Lower leg skin (tissue), 3 donors: ENCODE measurements at regions not wholly inside any gene's neighbourhood (a gene's known extent, or its start where the extent isn't known, plus 50 kb on each side); places are given as distances from the start of the nearest gene placed in this dataset.

Source experiments
- POLR2A ChIP-seq, 2 donors: fragments of 450-650 bp; IDR thresholded peaks; one replicate each; pipeline ENCODE4 v1.6.1; 2016 to 2017; ENCODE audit warnings: antibody characterized with exemption in 2 of 2, mild to moderate bottlenecking in 1 of 2, moderate library complexity in 1 of 2
- TF ChIP-seq, protein P1 (sequence below), 3 donors: fragments of 450-650 bp; IDR thresholded peaks; one replicate each; pipeline ENCODE4 v1.5.1; 2016; ENCODE audit warnings: antibody characterized with exemption in 3 of 3, mild to moderate bottlenecking in 3 of 3, moderate library complexity in 2 of 3

DNA sequence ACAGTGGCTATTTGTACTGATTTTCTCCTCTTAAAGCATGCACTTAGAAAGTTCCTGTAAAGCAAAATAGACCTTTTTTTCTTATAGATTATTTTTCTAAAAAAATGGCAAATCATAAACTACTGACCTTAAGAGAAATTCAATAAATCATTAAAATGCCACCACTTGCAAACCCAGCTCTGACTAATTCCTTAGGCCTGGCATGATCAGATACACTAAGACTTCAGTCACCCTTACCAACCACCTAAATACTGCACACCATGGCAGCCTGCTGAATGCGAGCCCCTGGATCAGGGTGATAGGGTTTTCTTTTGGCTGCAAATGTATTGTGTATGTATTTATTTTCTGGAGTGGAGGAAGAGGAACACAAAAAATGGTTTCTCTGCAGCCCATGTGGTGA lies 370.6 kb upstream of the TBL1XR1 start:
- TF ChIP-seq, protein P1, sequence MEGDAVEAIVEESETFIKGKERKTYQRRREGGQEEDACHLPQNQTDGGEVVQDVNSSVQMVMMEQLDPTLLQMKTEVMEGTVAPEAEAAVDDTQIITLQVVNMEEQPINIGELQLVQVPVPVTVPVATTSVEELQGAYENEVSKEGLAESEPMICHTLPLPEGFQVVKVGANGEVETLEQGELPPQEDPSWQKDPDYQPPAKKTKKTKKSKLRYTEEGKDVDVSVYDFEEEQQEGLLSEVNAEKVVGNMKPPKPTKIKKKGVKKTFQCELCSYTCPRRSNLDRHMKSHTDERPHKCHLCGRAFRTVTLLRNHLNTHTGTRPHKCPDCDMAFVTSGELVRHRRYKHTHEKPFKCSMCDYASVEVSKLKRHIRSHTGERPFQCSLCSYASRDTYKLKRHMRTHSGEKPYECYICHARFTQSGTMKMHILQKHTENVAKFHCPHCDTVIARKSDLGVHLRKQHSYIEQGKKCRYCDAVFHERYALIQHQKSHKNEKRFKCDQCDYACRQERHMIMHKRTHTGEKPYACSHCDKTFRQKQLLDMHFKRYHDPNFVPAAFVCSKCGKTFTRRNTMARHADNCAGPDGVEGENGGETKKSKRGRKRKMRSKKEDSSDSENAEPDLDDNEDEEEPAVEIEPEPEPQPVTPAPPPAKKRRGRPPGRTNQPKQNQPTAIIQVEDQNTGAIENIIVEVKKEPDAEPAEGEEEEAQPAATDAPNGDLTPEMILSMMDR (IDR thresholded peaks at IDR 0.05) = no peak
- no peak for TF ChIP-seq POLR2A (IDR thresholded peaks at IDR 0.05)
